ENCODE measurements at regions not wholly inside any gene's neighbourhood (a gene's known extent, or its start where the extent isn't known, plus 50 kb on each side); places are given as distances from the start of the nearest gene placed in this dataset.

GRCh38 chr1:38431535-38432376, 385.2 kb upstream of the POU3F1 start:
- H4K91ac ChIP-seq (ENCODE audit: insufficient read length, low read depth, low read length), result no peak overlapping the region
- no peaks in the 10 kb centered on the region; the same call in 1 of the 2 replicates for H3K4me1 ChIP-seq (ENCODE audit: insufficient read depth, low read length)
- no peak overlapping the region for H3K27ac ChIP-seq (ENCODE audit: insufficient read length, low read depth, low read length)

More at GRCh38 chr1:38431535-38432376, 385.2 kb upstream of the POU3F1 start:
- Mint-ChIP-seq H3K9me3 (no peaks in the 10 kb centered on the region), H3K27me3 (ENCODE audit: low read depth) (no peaks in the 10 kb centered on the region), H3K36me3 (ENCODE audit: insufficient read depth in 1 of 3, low read depth in 3 of 3) (peaks cover 7 to 14% (median 9%) of the 10 kb centered on the region in 3 experiments; a peak in 5 of 7 replicates), H3K4me1 (peaks cover 44 to 47% of the 10 kb centered on the region in 2 experiments), H3K27ac (peak overlapping the region; percentile 3 to 69 (median 10); a peak in 5 of 7 replicates), H3K4me3 (peak overlapping the region in 1 of 2 experiments; percentile 42; a peak in 2 of 5 replicates)
- Histone ChIP-seq H3K18ac (ENCODE audit: insufficient read length, low read depth, low read length) (no peak overlapping the region), H2BK15ac (ENCODE audit: low read depth, low read length) (no peak overlapping the region), H3K23me2 (ENCODE audit: insufficient read length, low read depth, low read length, poor library complexity, severe bottlenecking) (peaks cover 3% of the 10 kb centered on the region), H3K56ac (ENCODE audit: insufficient read length, low read depth, low read length) (no peak overlapping the region), H3K23ac (ENCODE audit: insufficient read length, low read depth, low read length) (no peak overlapping the region), H3K14ac (ENCODE audit: insufficient read depth, low read length) (no peak overlapping the region), H3K9me3 (ENCODE audit: control insufficient read depth, low read depth, low read length) (no peaks in the 10 kb centered on the region), H4K5ac (ENCODE audit: insufficient read length, low read depth, low read length) (no peak overlapping the region), H3K9ac (ENCODE audit: extremely low read depth, insufficient read length, low read length) (no peak overlapping the region), H2BK5ac (ENCODE audit: insufficient read length, low read length) (no peak overlapping the region), H2AFZ (ENCODE audit: low read length) (no peak overlapping the region), H3K4ac (ENCODE audit: low read depth, low read length) (no peak overlapping the region), H2BK12ac (ENCODE audit: insufficient read length, low read depth, low read length) (no peak overlapping the region), H3K27me3 (ENCODE audit: insufficient read depth, low read length) (no peaks in the 10 kb centered on the region), H2BK20ac (ENCODE audit: low read depth, low read length, poor library complexity, severe bottlenecking) (no peak overlapping the region), H4K8ac (replicated peaks; ENCODE audit: insufficient read length, low read depth, low read length) (no peak overlapping the region), H3K4me2 (ENCODE audit: insufficient read depth, insufficient read length, low read length) (no peak overlapping the region), H3K79me1 (ENCODE audit: insufficient read depth, low read depth, low read length, poor library complexity, severe bottlenecking) (no peaks in the 10 kb centered on the region), H2AK5ac (ENCODE audit: insufficient read length, low read length) (no peak overlapping the region), H3T11ph (ENCODE audit: low read length) (no peak overlapping the region), H4K20me1 (ENCODE audit: control insufficient read depth, insufficient read depth, insufficient read length) (no peaks in the 10 kb centered on the region), H3K79me2 (ENCODE audit: insufficient read depth, low read length) (no peaks in the 10 kb centered on the region), H2BK120ac (ENCODE audit: low read depth, low read length, poor library complexity, severe bottlenecking) (no peak overlapping the region)
- DNase-seq, result peak; percentile 76
- TF ChIP-seq CTCF (conservative IDR thresholded peaks at IDR 0.05), result no peak
- WGBS (ENCODE audit: extremely low coverage, insufficient read length, low lambda C conversion rate), result no CpG with 5 or more reads among the region's 3 CpGs

All from H9 (cell line).